Fibroblast of skin of left biceps (primary cell): ENCODE measurements at regions not wholly inside any gene's neighbourhood (a gene's known extent, or its start where the extent isn't known, plus 50 kb on each side); places are given as distances from the start of the nearest gene placed in this dataset.

Experiments used
- DNase-seq, 2 experiments: peaks; one replicate each; pipeline ENCODE4 v3.0.0-alpha.2; 2013; ENCODE audit warnings: low read depth in 2 of 2

- peak; percentile 67 to 74 for DNase-seq
Observed at GRCh38 chr3:3629911-3630310, 169.3 kb upstream of the LRRN1 start.

GRCh38 chr3:3628676-3629328 is 170.4 kb upstream of the LRRN1 start:
- DNase-seq: no peak

DNA sequence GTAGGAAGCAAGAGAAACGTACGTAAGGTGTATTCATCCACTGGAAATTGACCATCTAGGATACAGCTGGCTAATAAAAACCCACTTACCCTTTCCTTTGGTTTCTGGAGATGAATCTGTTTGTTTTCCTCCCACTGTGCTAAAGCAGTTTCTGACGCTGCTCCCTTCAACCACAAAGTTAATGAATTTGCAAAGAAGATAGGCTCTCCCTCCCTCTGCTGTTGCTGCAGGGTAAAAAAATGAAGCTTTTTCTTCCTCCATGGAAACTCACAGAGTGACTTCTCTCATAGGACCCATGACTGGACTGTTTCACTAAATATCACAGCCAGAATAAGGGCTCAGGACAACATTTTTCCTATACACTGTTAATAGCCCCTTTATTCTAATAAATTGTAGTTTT is 172.1 kb upstream of the LRRN1 start:
- no peak for DNase-seq

DNA sequence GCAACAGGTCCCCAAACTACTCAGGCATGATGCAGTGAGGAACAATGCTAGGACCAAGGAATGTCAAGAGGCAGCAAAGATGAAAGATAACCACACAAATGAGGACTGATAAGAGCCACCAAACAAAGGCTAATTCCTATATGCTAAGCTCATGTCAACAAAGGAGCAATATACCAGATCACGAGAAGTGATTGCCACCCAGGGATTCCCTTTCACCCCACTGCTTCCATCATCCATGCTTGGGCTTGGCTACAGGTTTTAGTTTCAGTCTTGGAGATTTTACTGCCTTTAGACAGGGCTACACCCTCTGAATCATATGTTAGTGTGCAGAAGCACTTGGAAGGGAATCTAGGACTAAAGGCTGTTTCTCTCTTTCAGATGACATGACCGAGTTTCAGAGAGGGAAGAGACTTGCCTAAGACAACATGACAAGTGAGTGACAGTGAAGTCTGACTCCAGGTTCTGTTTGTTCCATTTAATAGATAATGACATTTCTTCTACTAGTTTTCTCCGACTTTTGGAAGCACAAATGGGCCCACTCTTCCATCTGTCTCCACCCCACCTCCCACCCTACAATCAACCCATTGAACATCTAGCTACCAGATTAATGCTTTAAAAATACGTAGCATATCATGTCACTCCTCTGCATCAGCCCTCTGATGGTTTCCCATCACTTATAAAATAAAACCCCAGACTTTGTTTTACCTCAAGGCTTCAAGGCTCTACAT is 173.5 kb upstream of the LRRN1 start:
- DNase-seq: no peak

DNA sequence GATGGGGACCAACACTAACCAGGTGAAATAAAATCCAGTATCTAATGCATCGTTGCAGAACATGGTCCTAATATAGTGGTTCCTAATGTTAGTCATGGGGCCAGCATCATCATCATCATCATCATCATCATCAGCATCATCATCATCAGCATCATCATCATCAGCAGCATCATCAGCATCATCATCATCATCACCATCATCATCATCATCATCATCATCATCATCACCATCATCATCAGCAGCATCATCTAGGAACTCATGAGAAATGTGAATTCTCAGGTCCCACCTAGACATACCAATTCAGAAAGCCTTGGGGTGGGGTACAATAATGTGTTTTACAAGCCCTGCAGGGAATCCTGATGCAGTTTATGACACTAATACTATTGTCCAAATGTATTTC is 179.4 kb upstream of the LRRN1 start:
- no peak for DNase-seq

DNA sequence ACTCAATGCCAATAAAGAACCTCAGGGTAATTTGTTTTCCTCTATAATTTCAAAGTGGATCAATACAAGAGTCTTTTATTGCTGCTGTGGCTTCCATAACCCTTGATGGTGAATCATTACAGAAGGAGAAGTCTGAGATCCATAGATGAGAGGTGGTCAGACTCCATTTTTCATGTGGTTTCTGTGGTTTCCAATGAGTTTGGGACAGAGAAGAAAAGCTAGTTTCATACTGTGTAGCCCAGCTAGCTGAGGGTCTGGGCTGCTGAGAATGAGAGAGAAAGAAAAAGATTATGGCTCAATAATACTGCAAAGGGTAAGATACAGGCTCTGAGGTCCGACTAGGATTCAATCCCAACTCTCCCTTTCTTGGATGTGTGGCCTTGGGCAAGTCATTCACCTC is 180.6 kb upstream of the LRRN1 start:
- DNase-seq: no peak

GRCh38 chr3:3615533-3615932 is 183.7 kb upstream of the LRRN1 start:
- DNase-seq: no peak

- DNase-seq: no peak
Observed at GRCh38 chr3:3610581-3611298, 188.5 kb upstream of the LRRN1 start.

DNA sequence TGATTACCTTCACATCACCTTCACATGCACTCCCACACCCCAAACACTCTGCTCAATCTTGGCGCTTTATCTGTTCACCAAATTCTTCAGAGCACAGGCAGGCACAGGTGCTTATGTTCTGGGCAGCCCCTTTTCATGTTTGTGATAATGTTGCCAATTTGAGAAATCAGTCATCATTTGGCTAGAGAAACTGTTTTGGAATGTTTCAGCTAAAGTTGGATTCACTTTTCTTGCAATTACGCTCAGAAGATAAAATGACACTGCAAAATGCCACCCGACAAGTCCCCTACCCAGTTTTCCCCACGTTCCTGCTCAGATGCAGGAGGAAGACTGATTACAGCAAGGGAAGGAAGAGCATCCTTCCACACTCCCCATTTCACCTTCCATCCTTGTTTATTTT is 192.9 kb upstream of the LRRN1 start:
- no peak for DNase-seq

GRCh38 chr3:3605226-3605625 is 194.0 kb upstream of the LRRN1 start:
- DNase-seq: no peak

GRCh38 chr3:3603351-3603750 is 195.9 kb upstream of the LRRN1 start:
- DNase-seq: no peak

DNA sequence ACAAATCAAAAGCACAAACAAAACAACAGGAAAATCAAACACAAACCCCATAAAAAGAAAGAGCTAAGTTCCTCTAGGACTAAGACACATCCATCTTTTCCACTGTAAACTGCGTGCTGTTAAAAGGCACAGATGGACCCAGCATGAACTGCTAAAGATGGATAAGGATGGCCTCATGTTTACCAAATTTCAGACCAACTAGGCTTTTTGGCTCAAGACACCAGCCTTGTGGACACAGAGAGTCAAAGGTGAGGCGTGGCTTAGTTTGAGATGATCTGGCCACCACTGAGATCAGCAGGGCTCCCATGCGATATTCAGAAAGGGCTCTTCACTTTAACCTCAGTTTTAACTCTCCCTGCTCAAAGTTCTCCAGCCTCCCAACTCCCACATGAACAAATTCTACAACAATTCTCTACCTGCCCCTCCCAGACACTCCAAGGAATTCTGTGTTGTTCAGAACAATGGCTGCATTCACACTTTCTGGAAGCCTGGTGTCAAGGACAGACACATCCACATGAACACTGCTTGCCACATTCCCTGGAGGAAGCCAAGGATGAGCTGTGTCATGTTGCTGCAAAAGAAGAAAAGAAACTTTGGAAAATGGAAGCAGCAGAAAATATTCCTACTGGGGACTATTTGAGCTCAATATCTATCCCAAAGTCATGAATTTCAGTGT is 198.4 kb upstream of the LRRN1 start:
- no peak for DNase-seq

- no peak for DNase-seq
Observed at GRCh38 chr3:3599016-3599415, 200.2 kb upstream of the LRRN1 start.

- DNase-seq: no peak
Observed at GRCh38 chr3:3594986-3595385, 204.2 kb upstream of the LRRN1 start.

- no peak for DNase-seq
Observed at GRCh38 chr3:3589715-3590130, 209.5 kb upstream of the LRRN1 start.

- DNase-seq: no peak
Observed at GRCh38 chr3:3587647-3587972, 211.6 kb upstream of the LRRN1 start.

- peak; percentile 64 to 68 for DNase-seq
Observed at GRCh38 chr3:3586843-3587646, 212.2 kb upstream of the LRRN1 start.

DNA sequence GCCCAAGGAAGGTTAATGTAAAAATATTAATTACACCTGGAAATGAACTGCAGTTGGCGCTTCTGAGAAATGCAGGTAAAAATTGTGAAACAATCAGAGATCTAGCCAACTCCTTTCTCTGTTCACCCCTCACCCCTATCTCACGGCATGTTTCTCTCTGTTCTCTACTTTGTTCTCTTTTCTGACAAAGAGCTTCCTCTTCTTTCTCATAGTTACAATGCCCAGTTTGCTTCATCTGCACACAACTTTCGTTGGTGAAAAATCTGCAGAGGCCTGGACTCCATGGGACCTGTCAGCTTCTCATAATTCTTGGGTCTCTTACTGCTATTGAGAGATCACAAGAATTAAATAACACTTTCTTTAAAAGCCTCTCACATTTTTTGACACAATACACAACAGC is 212.9 kb upstream of the LRRN1 start:
- DNase-seq: no peak

DNA sequence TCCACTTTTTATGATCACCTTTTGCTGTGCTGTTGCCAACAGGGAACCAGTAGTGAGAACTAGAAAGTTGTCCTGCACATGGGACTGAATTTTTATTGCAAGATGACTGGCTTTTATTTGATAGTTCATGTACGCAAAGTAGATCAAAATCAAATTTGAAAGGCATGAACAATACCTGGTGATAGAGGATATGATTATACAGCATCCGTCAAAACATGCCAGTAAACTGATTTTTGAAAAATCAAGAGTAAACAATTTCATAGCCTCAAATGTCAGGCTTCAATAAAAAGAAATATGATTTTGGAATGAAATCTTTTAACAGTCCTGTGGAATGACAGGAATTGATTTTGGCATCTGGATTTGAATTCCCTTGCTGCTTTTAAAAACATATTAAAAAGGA is 219.6 kb upstream of the LRRN1 start:
- no peak for DNase-seq

DNA sequence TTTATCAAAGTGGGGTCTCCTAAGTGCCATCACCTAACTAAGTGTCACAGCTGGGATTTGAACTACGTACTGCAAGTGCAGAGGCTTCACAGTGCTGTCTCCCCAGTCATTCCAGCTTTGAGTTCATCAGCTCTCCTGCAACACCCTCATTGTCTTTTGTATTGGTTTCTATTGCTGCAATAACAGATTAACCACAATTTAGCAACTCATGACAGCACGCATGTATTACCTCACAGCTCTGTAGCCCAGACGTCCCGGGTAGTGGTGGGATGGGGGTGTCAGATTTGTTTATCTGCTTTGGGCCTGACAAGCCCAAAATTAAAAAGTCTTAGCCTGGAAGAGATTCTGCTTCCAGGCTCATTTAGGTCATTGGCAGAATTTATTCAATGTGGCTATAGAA is 220.5 kb upstream of the LRRN1 start:
- DNase-seq: no peak

DNA sequence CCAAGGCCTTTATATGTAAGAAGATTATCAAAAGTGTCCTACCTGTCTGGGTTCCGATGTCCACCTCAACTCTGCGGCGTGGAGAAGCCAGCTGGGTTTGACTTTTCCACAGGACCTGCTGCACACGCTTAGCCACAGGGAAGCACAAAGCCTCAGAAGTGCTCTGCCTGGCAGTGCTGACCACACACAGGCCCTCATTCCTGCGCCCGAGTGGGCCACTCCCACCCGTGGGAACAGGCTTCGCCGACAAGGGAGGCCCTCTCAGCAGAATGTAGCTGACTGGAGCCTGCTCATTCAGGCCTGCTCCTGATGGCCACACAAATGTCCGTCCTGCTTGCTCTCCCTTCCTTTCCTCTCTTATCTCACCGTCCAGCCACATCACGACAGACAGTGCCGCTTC is 221.4 kb upstream of the LRRN1 start:
- no peak for DNase-seq

DNA sequence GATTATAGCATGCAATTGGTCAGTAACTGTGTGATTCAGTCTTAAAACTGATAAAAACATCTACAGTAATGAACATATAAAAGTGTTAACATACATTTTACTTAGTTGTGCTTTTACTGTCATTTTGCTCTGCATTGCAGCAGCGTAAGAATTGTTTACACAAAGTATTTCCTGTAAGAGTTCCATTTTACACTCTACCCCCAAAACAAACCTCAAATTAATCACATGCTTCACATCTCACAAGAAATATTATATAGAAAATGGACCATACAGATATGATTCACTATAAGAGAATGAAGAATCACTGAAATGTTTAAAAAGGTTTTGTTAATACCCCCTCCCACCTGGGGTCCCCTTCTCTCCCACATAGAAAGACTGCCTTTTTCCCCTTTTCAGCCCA is 225.9 kb upstream of the LRRN1 start:
- DNase-seq: no peak
